ENCODE measurements at regions not wholly inside any gene's neighbourhood (a gene's known extent, or its start where the extent isn't known, plus 50 kb on each side); places are given as distances from the start of the nearest gene placed in this dataset.
"Not testable (repeated sequence)": the region's sequence is repeated elsewhere in the genome, so short reads cannot be mapped to it uniquely, and the experiment has no call there.

DNA sequence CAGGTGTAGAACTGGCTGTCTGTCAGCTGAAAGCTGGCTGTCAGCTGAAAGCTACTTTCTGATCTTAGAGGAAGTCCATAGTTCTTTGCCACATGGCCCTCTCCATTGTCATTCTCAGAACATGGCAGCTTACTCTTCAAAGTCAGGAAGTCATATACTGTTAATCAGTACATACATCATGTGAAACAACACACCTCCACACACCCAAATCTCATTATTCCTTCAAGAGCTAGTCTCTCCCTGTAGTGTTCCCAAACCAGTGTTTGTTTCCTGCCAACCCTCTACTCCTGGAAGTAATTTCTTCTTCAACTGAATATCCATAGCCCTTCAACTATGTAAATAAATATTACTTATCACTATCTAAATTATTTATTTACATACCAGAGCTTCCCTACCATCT lies 58.9 kb downstream of the OR5AK2 start:
- no peak for DNase-seq

DNA sequence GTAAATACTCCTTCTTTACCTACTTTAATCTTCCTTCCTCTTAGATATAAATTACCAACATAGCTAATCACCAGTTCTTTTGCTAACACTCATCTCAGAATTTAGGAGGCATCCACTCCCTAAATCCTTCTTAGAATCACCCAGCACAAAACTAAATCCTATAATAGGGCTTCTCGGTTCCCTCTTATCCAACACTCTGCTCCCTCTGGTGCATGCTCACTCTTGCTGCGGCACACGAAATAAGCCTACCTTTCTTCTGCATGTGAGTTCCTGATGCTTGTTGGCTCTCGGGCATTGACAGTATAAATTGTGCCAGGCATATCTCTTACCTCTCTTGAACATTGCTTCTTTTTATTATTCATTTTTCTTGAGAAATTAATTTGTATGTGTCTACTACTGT lies 61.0 kb downstream of the OR5AK2 start:
- no peak for DNase-seq

DNA sequence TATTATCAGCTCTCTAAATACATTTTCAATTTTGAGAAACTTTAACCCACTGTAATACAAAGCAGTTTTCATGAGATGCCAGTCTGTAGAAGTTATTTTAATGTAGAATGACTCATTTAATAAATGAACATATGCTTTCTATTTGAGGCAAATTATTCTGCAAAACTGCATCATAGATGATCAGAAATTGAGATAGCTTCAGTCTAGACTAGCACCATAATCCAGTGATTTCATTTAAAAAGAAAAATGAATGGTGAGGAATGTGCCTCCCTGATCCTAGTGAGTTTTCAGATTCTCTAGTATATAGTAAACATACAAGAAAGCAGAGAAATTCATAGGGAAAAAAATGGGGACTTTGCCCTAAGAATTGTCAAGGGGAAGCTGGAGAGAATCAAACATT lies 66.1 kb downstream of the OR5AK2 start:
- DNase-seq = no peak

DNA sequence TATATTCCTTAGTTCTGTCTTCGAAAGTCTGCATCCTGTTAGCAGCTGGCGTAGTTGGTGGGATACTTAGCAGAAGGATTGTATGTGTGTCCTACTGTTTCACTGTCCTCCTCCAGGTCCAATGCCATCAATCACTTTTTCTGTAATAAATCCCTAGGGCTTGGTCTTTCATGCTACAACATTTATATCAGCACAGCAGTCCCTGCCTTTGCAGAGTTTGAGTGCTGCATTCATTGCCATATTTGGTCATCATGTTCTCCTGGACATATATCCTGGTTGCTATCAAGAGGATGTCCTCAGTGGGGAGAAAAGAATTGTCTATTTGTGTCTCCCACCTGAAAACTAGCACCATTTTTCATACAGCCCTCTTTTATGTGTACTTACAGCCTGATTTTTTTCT lies 67.0 kb downstream of the OR5AK2 start:
- DNase-seq = no peak

DNA sequence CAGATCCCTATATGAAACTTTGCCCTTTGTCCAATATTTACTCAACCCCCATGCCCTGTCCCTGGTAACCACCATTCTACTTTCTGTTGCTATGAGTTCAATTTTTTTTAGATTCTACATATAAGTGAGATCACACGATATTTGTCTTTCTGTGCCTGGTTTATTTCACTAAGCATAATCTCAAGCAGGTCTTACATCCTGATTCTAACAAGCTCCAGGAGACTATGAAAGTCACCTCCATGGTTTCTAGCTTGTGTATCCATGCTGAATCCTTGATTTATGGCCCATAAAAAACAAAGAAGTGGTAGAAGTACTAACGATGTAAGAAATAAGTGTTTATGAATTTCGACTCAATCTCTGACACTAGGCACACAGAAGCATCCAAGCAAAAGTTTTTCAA lies 68.0 kb downstream of the OR5AK2 start:
- no peak for DNase-seq

DNA sequence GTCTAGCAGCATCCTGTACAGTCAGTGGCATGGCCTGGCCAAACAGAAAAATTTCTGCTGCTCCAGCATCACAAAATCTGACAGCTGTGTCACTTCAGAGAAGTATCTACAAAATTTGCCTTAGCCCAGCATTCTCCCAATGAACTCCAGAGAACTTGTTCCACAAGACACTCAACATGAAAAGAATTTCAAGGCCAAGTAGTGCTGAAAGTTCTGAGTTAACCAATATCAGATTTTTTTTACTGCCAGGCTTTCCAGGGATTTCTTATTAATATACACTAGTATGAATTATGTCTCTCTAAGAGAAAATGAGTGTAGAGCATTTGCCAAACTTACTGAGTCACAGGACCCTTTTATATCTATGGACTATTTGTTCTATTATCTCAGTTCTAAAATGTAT lies 68.8 kb downstream of the OR5AK2 start:
- DNase-seq = no peak

DNA sequence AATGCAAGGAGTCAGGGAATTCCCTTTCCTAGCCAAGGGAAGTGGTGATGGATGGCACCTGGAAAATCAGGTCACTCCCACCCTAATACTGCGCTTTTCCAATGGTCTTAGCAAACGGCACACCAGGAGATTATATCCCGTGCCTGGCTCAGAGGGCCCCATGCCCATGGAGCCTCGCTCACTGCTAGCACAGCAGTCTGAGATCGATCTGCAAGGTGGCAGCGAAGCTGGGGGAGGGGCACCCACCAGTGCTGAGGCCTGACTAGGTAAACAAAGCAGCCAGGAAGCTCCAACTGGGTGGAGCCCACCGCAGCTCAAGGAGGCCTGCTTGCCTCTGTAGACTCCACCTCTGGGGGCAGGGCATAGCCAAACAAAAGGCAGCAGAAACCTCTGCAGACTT lies 74.2 kb downstream of the OR5AK2 start:
- DNase-seq = not testable (repeated sequence)

DNA sequence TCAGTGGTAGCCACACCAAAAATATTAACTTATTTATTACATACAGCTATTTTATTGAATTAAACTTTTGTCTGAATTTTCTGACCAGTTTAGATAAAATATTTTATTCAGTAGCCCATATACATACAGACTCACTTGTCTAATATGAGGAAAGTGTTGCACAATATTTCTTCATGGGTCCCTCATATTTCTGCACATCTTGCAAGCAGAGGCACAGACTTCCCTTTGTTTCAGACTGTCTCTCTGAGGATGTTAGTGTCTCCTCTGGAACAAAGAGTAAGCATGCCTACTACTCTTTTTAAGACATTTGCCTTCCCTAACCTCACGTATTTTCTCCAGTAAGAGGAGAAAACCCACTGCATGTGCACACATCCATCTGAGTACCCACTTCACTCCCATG lies 81.2 kb downstream of the OR5AK2 start:
- no peak for DNase-seq

DNA sequence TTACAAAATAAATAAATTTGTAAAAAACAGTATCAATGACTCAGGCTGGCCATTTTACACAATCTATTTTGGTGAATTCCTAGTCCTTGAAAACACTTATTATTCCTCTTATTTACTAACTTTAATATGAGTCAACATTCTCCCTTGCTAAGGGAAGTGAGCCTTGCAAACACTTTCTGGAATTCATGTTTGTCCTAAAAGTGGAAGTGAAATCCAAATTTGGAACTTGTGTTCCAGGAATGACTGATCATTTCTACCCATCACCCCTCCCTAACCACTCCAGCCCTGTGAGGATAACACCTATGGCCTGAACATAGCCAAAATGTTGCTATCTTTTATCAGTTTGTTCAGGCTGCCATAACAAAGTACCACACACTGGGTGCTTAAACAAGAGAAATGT lies 83.1 kb downstream of the OR5AK2 start:
- no peak for DNase-seq

DNA sequence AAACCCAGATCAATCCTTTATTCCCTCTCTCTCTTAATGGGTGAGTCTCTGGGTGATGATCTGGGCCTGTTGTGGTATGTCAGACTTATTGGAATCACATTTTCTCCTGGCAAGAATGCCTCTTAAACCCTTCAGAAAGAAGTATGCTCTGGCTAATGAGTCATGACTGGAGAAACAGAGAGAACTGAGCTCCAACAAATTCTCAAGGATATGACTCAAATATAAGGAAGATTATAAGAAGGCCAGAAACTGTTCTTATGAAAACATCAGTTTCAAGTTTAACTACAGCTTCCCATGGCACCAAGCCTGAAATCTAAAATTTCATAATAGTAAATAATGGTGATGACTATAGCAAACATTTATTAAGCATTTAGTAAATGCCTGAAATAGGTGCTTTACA lies 83.9 kb downstream of the OR5AK2 start:
- no peak for DNase-seq

DNA sequence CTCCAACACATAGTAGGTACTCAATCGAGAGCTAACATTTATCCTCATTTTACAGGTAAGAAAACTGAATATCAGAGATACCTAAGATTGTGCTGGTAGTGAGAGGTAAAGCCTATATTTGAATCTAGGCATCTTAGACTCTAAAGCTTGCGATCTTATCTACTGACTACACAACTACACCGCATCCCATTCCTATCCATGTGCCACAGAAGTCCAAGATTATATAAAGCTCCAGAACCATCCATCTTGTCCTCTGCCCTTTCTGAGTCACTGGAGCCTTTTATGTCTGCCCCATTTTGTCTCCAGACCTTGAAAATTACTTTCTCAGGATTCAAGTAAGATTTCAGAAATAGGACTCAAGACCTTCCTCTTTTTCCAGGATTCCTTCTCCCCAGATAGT lies 84.4 kb downstream of the OR5AK2 start:
- DNase-seq = no peak

DNA sequence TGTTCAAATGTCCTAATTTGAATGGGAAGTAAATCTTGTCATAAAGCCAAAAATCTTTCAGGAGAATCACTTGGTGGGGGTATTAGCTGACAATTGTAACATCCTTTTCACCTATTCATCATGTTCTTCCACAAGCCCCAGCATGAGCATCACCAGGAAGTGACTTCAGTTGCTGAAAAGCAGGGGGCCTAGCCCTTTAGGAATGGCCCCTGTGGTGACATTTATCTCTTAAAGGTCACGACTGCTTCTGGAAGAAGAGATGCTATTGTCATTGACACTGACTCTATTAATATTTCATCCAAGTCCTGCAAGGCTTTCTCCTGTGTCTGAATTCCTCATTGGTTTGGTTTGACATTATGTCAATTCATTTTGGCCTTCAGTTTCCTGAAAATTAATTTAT lies 92.6 kb downstream of the OR5AK2 start:
- DNase-seq = no peak

DNA sequence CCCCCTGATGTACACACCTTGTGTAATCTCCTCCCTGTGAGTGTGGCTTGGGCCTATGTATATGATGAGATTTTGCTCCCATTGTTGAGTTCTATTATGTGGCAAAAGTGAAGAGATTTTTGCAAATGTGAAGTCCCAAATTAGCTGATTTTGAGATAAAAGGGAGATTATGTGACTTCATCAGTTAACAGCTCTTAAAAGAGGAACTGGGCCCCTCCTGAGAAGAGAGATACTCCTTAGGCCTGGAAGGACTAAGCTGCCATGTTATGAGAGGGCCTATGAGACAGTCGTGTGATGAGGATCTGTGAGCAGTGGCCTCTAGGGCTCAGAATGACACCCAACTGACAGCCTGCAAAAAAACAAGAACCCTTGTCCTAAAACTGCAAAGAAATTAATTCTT lies 93.4 kb downstream of the OR5AK2 start:
- no peak for DNase-seq

DNA sequence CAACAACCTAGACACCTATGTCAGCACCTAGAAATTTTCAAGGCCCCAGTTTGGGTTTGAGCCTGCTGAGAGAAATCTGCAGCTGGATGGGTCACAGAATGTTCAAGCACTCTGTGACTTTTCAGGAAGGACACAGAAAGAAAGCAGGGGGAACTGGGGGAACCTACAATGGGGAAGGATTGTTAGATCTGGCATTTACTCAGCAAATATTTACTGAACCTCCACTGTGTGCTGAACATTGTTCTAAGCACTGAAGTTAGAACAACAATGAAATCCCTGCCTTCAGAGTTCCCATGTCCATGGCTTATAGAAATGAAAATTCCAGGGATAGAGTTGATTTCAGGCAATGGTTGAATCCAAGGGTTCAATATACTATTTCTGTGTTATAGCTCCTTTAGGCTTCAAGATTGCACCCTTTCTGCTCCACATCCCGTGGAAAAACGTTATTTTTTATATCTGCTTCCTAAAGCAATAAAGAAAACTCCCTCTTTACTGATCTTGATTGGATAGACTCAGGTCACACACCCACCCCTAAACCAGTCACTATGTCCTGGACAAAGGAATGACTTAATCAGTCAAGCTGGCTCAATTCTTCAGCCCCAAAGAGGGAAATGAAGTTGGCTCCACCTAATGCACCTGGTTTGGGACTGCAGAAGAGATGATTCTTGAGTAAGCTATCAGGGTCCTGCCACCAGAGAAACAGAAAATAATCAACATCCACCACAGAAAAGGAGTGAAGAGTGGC lies 95.1 kb downstream of the OR5AK2 start:
- no peak for DNase-seq

DNA sequence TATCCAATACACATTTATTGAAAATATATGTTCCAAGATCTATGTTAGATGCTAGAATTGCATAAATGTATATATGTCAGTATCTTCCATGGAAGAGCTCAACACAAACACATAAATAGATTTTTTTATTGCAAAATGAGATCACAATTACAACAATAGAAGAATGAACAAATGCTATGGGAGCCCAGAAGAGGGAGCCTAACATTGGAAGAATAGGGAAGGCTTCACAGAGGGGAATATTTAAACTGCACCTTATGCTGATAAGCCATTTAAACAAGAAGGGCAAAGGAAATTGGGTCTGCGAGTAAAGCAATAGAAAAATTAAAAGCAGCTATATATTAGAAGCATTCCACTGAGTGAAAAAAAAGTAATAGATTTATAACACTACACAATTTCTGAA lies 96.1 kb upstream of the LRRC55 start:
- DNase-seq = no peak

DNA sequence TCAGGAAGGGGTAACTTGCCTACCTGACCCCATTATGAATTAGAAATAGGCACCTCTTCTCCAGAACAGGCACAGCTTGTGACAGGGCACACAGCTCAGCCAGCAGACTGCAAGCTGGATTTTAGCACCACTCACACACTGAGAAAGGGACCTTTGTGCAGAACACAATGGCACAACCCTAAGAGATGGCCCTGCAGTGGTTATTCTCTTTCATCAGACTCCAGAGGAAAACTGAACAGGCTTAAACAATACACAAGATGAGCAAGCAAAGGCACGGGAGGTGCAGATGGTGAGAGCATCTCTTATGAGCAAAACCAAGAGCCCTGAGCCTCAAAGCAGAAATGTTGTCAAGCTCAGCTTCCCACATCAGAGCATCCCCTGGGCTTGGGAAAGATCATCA lies 93.8 kb upstream of the LRRC55 start:
- DNase-seq = no peak

DNA sequence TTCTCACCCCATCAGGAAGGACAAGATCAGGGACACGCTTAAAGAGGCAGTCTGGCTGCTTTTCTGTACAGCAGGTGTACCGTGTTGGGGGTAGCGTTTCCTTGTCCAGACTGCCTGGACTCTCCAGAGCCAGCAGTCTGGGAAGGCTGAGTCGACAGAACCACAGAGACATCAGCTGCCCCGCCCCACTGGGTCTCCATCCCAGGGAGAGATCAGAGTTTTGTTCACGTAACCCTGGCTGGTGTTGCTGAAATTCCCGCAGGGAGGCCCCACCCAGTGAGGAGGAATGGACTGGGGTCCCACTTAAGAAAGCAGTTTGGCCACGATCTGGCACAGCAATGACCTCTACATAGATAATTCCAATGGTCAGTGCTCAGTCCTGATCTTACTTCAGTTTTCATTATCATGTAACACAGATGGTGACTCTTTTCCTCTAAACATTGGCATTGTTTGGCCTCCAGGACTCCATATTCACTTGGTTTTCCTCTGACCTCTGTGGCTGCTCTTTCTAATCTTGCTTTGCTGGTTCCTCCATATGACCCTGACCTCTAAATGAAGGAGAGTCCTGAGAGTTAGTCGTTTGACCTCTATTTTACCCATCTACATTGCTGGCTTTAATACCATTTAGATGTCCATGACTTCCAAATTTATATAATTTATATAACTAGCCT lies 89.6 kb upstream of the LRRC55 start:
- no peak for DNase-seq

DNA sequence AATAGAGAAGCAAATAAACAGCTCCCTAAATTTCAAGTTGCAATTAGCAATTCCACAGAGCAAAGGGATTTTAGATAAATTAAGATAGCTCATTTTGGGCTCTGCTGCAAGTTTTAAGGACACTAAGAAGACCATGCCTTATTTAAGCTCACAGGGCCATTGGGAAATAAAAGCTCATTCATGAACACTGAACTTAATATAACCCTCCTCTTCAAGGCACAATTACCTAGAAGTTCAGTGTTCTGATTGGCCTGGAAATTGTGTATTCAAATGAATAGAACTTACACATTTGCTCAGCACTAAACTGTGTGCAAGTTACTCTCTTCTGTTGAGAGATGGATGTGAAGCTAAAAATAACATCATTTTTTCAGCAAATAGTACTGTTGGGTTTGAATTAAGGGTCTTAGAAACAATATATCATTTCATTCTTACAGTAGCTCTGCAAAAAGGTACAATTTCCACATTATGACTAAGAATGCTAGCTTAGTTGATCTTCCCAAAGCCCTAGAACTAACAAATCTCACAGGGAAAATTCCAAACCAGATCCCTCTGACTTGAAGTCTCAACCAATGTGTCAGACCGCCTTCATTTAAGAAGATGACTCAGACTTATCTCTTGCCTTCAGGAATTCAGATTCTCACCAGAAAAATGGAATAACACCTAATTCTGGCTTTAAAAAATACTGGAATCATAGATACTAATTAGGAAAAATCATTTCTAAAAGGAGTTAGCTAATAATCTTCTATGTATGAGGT lies 87.4 kb upstream of the LRRC55 start:
- DNase-seq = peak; percentile 32

DNA sequence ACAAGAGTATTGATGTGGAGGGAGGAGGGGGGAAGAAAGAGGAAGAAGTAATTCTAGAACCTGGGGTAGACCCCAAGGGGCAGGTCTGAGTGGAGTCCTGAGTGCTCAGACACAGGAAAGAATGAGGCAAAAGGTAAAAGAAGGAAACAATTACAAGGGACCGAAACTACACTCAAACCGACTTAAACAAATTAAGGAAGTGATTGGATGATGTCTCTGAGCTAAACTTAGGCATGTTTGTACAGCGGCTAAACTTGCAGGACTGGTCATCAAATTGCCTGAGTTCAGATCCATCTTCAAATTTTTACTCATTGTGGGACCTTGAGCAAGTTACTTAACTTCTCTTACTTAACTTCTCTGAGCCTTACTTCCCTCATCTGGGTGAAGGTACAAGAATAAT lies 86.3 kb upstream of the LRRC55 start:
- DNase-seq = no peak

DNA sequence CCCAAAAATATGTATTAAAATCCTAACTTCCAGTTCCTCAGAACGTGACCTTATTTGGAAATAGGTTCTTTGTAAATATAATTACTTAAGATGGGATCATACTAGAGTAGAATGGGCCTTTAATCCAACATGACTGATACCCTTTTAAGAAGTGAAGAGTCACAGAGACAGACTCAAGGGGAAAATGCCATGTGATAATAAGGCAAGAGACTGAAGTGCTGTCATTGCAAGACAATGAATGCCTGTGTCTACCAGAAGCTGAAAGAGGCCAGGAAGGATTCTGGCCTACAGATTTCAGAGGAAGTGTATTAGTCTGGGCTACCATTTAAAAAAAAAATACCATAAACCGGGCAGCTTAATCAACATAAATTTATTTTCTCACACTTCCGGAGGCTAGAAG lies 85.9 kb upstream of the LRRC55 start:
- no peak for DNase-seq

DNA sequence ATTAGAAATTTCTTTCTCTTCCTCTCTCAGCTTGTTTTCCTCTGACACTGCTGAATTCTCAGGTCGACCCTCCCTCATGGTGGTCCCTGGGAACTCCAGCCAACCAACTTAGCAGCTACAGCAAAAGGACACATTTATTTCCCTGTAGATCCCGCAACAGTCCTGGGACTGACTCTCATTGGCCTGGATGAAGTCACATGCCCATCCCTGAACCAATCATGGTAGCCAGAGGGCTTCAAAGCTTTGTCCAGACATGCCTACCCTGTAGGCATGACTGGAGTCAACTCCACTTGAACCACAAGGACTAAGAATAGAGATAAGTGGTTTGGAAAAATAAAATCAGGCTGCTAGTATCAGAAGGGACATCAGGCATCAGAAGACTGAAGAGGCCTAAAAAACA lies 84.6 kb upstream of the LRRC55 start:
- no peak for DNase-seq

DNA sequence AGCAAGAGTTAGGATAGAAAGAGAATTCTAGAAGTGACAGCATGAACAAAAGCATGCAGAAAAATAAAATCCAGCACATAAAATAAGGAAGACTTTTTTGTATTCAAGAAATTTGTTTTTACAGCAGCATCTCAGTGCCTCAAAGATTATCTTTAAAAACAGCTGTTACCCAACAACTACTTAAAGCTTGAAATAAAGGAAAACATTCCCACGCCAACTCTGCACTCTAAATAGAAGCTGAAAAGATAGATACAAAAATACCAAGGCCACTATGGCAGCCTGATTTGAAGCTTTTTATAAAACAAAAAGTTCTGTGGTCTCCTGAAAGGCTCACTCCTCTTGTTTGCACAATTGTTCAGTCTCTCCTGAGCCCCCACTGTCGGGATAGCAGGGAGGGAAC lies 83.6 kb upstream of the LRRC55 start:
- no peak for DNase-seq

DNA sequence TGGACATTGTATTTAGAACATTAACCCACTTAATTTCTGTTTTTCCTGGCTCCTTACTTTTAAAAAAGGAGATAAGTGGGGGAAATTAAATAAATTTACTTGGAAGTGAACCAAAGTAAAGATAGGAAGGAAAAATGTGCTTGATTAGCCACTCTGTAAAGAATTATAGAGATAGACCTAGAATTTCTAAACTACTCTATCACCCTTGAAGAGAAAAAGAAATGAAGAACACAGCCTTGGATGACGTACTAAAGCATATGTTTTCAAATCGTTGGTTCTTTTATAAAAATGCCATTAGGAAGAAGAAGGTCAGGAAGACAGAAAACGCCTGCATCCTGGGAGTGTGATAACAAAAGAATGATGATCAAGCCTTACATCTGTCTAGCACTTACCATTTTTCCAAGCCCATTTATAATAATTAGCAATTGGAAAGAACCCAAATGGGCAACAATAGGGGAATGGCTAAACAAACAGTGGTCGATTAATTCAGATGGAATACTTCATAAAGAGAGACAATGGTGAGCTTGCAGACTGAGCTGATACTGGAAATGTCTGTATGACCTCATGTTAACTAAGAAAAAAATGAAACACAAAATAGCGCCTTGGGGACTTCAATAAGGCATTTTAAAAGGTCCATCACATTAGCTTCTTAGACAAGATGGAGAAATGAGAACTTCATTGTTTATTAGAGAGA lies 81.0 kb upstream of the LRRC55 start:
- no peak for DNase-seq

Data from NCI-H1048 (cell line).